Loucy (cell line): ENCODE measurements at regions not wholly inside any gene's neighbourhood (a gene's known extent, or its start where the extent isn't known, plus 50 kb on each side); places are given as distances from the start of the nearest gene placed in this dataset.

Source experiments
- CTCF ChIP-seq: fragments of 200-600 bp; sonication (generic); conservative IDR thresholded peaks from 2 replicates; pipeline ENCODE4 v1.5.1; 2014; ENCODE audit warnings: mild to moderate bottlenecking, antibody characterized with exemption, low read length
- EZH2phosphoT487 ChIP-seq: fragments of 200-600 bp; IDR thresholded peaks from 2 replicates; pipeline ENCODE4 v1.6.1; 2018; ENCODE audit warnings: antibody characterized with exemption, mild to moderate bottlenecking, moderate library complexity, borderline replicate concordance

- no peak for TF ChIP-seq CTCF
- TF ChIP-seq EZH2phosphoT487: no peak
Observed at GRCh38 chr2:18432999-18433398, 127.5 kb downstream of the RDH14 start.
